HepG2 (cell line): ENCODE measurements at regions not wholly inside any gene's neighbourhood (a gene's known extent, or its start where the extent isn't known, plus 50 kb on each side); places are given as distances from the start of the nearest gene placed in this dataset.

ENCODE experiments used
- CREM ChIP-seq, 2 experiments: sonication (generic) in 1 of 2; formaldehyde crosslinking in 1 of 2; IDR thresholded peaks; 2 replicates each; pipeline versions ENCODE4 v1.4.0 to v1.6.1; 2016 to 2020; ENCODE audit warnings: antibody characterized with exemption in 1 of 2, mild to moderate bottlenecking in 1 of 2, missing genetic modification reagents in 1 of 2
- HNRNPH1 ChIP-seq: fragments of 200-400 bp; formaldehyde crosslinking; optimal IDR thresholded peaks from 2 replicates; pipeline ENCODE3; 2017; ENCODE audit warnings: mild to moderate bottlenecking, low read depth, low read length
- HNRNPK ChIP-seq: fragments of 200-400 bp; formaldehyde crosslinking; IDR thresholded peaks from 2 replicates; pipeline ENCODE4 v1.6.1; 2018; ENCODE audit warnings: low read length, low read depth, moderate library complexity, mild to moderate bottlenecking; ENCODE audit not compliant: poor library complexity, severe bottlenecking
- HOXA5 ChIP-seq: sonication (generic); formaldehyde crosslinking; IDR thresholded peaks from 2 replicates; pipeline ENCODE4 v1.4.0; 2020; ENCODE audit warnings: missing genetic modification reagents
- ISX ChIP-seq: sonication (generic); formaldehyde crosslinking; conservative IDR thresholded peaks from 2 replicates; pipeline ENCODE4 v1.5.0; 2020; ENCODE audit warnings: missing genetic modification reagents
- JDP2 ChIP-seq: sonication (generic); formaldehyde crosslinking; IDR thresholded peaks from 2 replicates; pipeline ENCODE4 v1.8.1; 2022; ENCODE audit warnings: missing genetic modification reagents, borderline replicate concordance
- KDM6A ChIP-seq: IDR thresholded peaks from 2 replicates; pipeline ENCODE4 v1.6.1; 2016; ENCODE audit warnings: low read depth
- KLF6 ChIP-seq: IDR thresholded peaks from 2 replicates; pipeline ENCODE4 v1.8.0; 2016; ENCODE audit warnings: missing biosample characterization, missing genetic modification reagents
- NCOA2 ChIP-seq: sonication (generic); formaldehyde crosslinking; IDR thresholded peaks from 2 replicates; pipeline ENCODE4 v1.8.0; 2022; ENCODE audit warnings: inconsistent platforms
- RBAK ChIP-seq: sonication (generic); formaldehyde crosslinking; IDR thresholded peaks from 2 replicates; pipeline ENCODE4 v1.5.1; 2020; ENCODE audit warnings: mild to moderate bottlenecking, missing genetic modification reagents
- SP140L ChIP-seq: sonication (generic); formaldehyde crosslinking; IDR thresholded peaks from 2 replicates; pipeline ENCODE4 v1.4.0; 2020; ENCODE audit warnings: missing genetic modification reagents, borderline replicate concordance
- STAG1 ChIP-seq: sonication (generic); formaldehyde crosslinking; IDR thresholded peaks from 2 replicates; pipeline ENCODE4 v1.4.0; 2020; ENCODE audit warnings: missing genetic modification reagents
- SYNCRIP ChIP-seq: fragments of 200-400 bp; formaldehyde crosslinking; IDR thresholded peaks from 2 replicates; pipeline ENCODE4 v1.6.1; 2018; ENCODE audit warnings: mild to moderate bottlenecking, low read depth, low read length; ENCODE audit not compliant: insufficient read depth
- TBX3 ChIP-seq: fragments of 450-650 bp; IDR thresholded peaks from 2 replicates; pipeline ENCODE4 v1.6.1; 2017; ENCODE audit warnings: antibody characterized with exemption, mild to moderate bottlenecking, inconsistent platforms, borderline replicate concordance
- U2AF2 ChIP-seq: fragments of 200-400 bp; formaldehyde crosslinking; IDR thresholded peaks from 2 replicates; pipeline ENCODE4 v1.6.1; 2017; ENCODE audit warnings: low read depth, mild to moderate bottlenecking, low read length
- ZNF451 ChIP-seq: sonication (generic); formaldehyde crosslinking; IDR thresholded peaks from 2 replicates; pipeline ENCODE4 v1.5.0; 2020; ENCODE audit warnings: mild to moderate bottlenecking, missing genetic modification reagents
- ZNF788 ChIP-seq: sonication (generic); formaldehyde crosslinking; IDR thresholded peaks from 2 replicates; pipeline ENCODE4 v1.5.0; 2020; ENCODE audit warnings: mild to moderate bottlenecking, missing genetic modification reagents, borderline replicate concordance
- ZNF850 ChIP-seq: sonication (generic); formaldehyde crosslinking; conservative IDR thresholded peaks from 2 replicates; pipeline ENCODE4 v1.9.0; 2021; ENCODE audit warnings: mild to moderate bottlenecking, missing genetic modification reagents
- TF ChIP-seq, protein P1 (sequence below): sonication (generic); formaldehyde crosslinking; IDR thresholded peaks from 2 replicates; pipeline ENCODE4 v1.5.1; 2020; ENCODE audit warnings: mild to moderate bottlenecking, missing genetic modification reagents, borderline replicate concordance
- TF ChIP-seq, protein P2 (sequence below): sonication (generic); formaldehyde crosslinking; IDR thresholded peaks from 2 replicates; pipeline ENCODE4 v1.5.1; 2020; ENCODE audit warnings: mild to moderate bottlenecking, missing genetic modification reagents, moderate library complexity
- TF ChIP-seq, protein P3 (sequence below): sonication (generic); IDR thresholded peaks from 2 replicates; pipeline ENCODE4 v1.6.1; 2016; ENCODE audit warnings: low read depth, borderline replicate concordance

DNA sequence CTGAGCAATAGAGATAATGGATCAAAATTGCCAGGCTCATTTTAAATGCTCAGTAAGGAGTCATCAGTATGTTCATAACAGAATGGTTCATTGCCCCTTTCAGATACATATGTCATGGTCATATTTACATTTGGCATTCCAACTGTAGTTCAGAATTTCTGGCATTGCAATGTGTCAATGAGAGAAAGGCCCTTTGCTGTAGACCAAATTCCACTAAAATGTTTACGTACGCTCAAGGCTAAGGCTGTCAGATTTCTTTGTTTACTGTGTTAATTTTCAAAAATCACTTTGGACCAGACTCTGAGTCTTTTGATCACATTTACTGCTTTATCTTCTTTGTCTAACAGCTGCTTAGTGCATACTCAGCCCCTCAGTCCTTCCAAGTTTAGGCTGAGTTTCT, 213.5 kb downstream of the PIK3C3 start (continued):
- TF ChIP-seq KLF6 (CRISPR knock-in tag) = no peak
- TF ChIP-seq U2AF2 = no peak
- no peak for TF ChIP-seq SYNCRIP
- TF ChIP-seq STAG1 = 0 out of 2 replicates have a peak, but pooled peaks have one; percentile 17
- peak; percentile 68 for TF ChIP-seq CREM (IDR thresholded peaks at IDR 0.05)
- TF ChIP-seq CREM (CRISPR knock-in tag; IDR thresholded peaks at IDR 0.05) = no peak
- TF ChIP-seq, protein P1, sequence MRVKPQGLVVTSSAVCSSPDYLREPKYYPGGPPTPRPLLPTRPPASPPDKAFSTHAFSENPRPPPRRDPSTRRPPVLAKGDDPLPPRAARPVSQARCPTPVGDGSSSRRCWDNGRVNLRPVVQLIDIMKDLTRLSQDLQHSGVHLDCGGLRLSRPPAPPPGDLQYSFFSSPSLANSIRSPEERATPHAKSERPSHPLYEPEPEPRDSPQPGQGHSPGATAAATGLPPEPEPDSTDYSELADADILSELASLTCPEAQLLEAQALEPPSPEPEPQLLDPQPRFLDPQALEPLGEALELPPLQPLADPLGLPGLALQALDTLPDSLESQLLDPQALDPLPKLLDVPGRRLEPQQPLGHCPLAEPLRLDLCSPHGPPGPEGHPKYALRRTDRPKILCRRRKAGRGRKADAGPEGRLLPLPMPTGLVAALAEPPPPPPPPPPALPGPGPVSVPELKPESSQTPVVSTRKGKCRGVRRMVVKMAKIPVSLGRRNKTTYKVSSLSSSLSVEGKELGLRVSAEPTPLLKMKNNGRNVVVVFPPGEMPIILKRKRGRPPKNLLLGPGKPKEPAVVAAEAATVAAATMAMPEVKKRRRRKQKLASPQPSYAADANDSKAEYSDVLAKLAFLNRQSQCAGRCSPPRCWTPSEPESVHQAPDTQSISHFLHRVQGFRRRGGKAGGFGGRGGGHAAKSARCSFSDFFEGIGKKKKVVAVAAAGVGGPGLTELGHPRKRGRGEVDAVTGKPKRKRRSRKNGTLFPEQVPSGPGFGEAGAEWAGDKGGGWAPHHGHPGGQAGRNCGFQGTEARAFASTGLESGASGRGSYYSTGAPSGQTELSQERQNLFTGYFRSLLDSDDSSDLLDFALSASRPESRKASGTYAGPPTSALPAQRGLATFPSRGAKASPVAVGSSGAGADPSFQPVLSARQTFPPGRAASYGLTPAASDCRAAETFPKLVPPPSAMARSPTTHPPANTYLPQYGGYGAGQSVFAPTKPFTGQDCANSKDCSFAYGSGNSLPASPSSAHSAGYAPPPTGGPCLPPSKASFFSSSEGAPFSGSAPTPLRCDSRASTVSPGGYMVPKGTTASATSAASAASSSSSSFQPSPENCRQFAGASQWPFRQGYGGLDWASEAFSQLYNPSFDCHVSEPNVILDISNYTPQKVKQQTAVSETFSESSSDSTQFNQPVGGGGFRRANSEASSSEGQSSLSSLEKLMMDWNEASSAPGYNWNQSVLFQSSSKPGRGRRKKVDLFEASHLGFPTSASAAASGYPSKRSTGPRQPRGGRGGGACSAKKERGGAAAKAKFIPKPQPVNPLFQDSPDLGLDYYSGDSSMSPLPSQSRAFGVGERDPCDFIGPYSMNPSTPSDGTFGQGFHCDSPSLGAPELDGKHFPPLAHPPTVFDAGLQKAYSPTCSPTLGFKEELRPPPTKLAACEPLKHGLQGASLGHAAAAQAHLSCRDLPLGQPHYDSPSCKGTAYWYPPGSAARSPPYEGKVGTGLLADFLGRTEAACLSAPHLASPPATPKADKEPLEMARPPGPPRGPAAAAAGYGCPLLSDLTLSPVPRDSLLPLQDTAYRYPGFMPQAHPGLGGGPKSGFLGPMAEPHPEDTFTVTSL (CRISPR knock-in tag) = peak; percentile 98
- TF ChIP-seq HNRNPK = no peak
- TF ChIP-seq, protein P2, sequence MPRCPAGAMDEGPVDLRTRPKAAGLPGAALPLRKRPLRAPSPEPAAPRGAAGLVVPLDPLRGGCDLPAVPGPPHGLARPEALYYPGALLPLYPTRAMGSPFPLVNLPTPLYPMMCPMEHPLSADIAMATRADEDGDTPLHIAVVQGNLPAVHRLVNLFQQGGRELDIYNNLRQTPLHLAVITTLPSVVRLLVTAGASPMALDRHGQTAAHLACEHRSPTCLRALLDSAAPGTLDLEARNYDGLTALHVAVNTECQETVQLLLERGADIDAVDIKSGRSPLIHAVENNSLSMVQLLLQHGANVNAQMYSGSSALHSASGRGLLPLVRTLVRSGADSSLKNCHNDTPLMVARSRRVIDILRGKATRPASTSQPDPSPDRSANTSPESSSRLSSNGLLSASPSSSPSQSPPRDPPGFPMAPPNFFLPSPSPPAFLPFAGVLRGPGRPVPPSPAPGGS = no peak
- no peak for TF ChIP-seq ZNF850 (CRISPR knock-in tag)
- TF ChIP-seq, protein P3, sequence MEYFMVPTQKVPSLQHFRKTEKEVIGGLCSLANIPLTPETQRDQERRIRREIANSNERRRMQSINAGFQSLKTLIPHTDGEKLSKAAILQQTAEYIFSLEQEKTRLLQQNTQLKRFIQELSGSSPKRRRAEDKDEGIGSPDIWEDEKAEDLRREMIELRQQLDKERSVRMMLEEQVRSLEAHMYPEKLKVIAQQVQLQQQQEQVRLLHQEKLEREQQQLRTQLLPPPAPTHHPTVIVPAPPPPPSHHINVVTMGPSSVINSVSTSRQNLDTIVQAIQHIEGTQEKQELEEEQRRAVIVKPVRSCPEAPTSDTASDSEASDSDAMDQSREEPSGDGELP = peak; percentile 61; the same call in 1 of the 2 replicates
- TF ChIP-seq SP140L (CRISPR knock-in tag) = no peak
- no peak for TF ChIP-seq JDP2
- 0 out of 2 replicates have a peak, but pooled peaks have one; percentile 44 for TF ChIP-seq ISX (CRISPR knock-in tag)
- no peak for TF ChIP-seq ZNF788
- no peak for TF ChIP-seq HNRNPH1
- TF ChIP-seq HOXA5 (CRISPR knock-in tag) = peak; percentile 71; the same call in 1 of the 2 replicates
- TF ChIP-seq NCOA2 (CRISPR knock-in tag) = peak; percentile 87
- TF ChIP-seq RBAK (CRISPR knock-in tag) = no peak
- TF ChIP-seq KDM6A (CRISPR knock-in tag) = peak; percentile 81
- TF ChIP-seq TBX3 = peak; percentile 89
- TF ChIP-seq ZNF451 (CRISPR knock-in tag) = no peak
